DND-41 (cell line): ENCODE measurements at regions not wholly inside any gene's neighbourhood (a gene's known extent, or its start where the extent isn't known, plus 50 kb on each side); places are given as distances from the start of the nearest gene placed in this dataset.

Experiments used
- EZH2 ChIP-seq: IDR thresholded peaks from 3 replicates; pipeline ENCODE4 v1.6.1; 2012; ENCODE audit warnings: borderline replicate concordance, low read depth, mild to moderate bottlenecking, moderate library complexity, low read length, inconsistent platforms; ENCODE audit not compliant: severe bottlenecking
- TF ChIP-seq, protein P1 (sequence below): IDR thresholded peaks from 2 replicates; pipeline ENCODE4 v1.5.1; 2012; ENCODE audit warnings: borderline replicate concordance, low read length, moderate library complexity, mild to moderate bottlenecking; ENCODE audit not compliant: poor library complexity, severe bottlenecking; ENCODE audit errors: extremely low read depth

GRCh38 chr2:147543056-147543455, 301.8 kb upstream of the ACVR2A start:
- TF ChIP-seq, protein P1, sequence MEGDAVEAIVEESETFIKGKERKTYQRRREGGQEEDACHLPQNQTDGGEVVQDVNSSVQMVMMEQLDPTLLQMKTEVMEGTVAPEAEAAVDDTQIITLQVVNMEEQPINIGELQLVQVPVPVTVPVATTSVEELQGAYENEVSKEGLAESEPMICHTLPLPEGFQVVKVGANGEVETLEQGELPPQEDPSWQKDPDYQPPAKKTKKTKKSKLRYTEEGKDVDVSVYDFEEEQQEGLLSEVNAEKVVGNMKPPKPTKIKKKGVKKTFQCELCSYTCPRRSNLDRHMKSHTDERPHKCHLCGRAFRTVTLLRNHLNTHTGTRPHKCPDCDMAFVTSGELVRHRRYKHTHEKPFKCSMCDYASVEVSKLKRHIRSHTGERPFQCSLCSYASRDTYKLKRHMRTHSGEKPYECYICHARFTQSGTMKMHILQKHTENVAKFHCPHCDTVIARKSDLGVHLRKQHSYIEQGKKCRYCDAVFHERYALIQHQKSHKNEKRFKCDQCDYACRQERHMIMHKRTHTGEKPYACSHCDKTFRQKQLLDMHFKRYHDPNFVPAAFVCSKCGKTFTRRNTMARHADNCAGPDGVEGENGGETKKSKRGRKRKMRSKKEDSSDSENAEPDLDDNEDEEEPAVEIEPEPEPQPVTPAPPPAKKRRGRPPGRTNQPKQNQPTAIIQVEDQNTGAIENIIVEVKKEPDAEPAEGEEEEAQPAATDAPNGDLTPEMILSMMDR, result no peak
- TF ChIP-seq EZH2, result no peak
